ENCODE measurements at regions not wholly inside any gene's neighbourhood (a gene's known extent, or its start where the extent isn't known, plus 50 kb on each side); places are given as distances from the start of the nearest gene placed in this dataset.

- no peak for DNase-seq
Measured at GRCh38 chr5:68544648-68545552, 329.3 kb downstream of the PIK3R1 start.

GRCh38 chr5:68545636-68546295 is 330.2 kb downstream of the PIK3R1 start:
- no peak for DNase-seq

GRCh38 chr5:68547056-68547455 is 331.5 kb downstream of the PIK3R1 start:
- DNase-seq = no peak

GRCh38 chr5:68547622-68548021 is 332.1 kb downstream of the PIK3R1 start:
- DNase-seq = no peak

GRCh38 chr5:68548959-68549676 is 333.6 kb downstream of the PIK3R1 start:
- no peak for DNase-seq

- DNase-seq = no peak
Measured at GRCh38 chr5:68550015-68550414, 334.5 kb downstream of the PIK3R1 start.

- no peak for DNase-seq
Measured at GRCh38 chr5:68551436-68551835, 335.9 kb downstream of the PIK3R1 start.

- DNase-seq = no peak
Measured at GRCh38 chr5:68554571-68555279, 339.2 kb downstream of the PIK3R1 start.

GRCh38 chr5:68555907-68556681 is 340.5 kb downstream of the PIK3R1 start:
- DNase-seq = no peak

- DNase-seq = no peak
Measured at GRCh38 chr5:68557162-68557936, 341.8 kb downstream of the PIK3R1 start.

GRCh38 chr5:68562308-68562707 is 346.8 kb downstream of the PIK3R1 start:
- DNase-seq = no peak

GRCh38 chr5:68565427-68565826 is 349.9 kb downstream of the PIK3R1 start:
- DNase-seq = no peak

GRCh38 chr5:68576805-68577204 is 361.2 kb downstream of the PIK3R1 start:
- DNase-seq = no peak

- no peak for DNase-seq
Measured at GRCh38 chr5:68582284-68582683, 366.7 kb downstream of the PIK3R1 start.

GRCh38 chr5:68587171-68587570 is 371.6 kb downstream of the PIK3R1 start:
- DNase-seq = no peak

- no peak for DNase-seq
Measured at GRCh38 chr5:68591850-68592249, 376.3 kb downstream of the PIK3R1 start.

- DNase-seq = no peak
Measured at GRCh38 chr5:68592351-68592750, 376.8 kb downstream of the PIK3R1 start.

- DNase-seq = no peak
Measured at GRCh38 chr5:68593211-68593671, 377.7 kb downstream of the PIK3R1 start.

GRCh38 chr5:68612972-68613371 is 397.4 kb downstream of the PIK3R1 start:
- no peak for DNase-seq

GRCh38 chr5:68618501-68618900 is 402.9 kb downstream of the PIK3R1 start:
- DNase-seq = no peak

GRCh38 chr5:68627001-68627400 is 411.4 kb downstream of the PIK3R1 start:
- no peak for DNase-seq

Measured in activated CD4-positive, alpha-beta T cell treated with anti-CD3 and anti-CD28 coated beads, Interleukin-2, amount 50 U/mL, for 4 hours (primary cell).